OCI-LY7 (cell line): ENCODE measurements at regions not wholly inside any gene's neighbourhood (a gene's known extent, or its start where the extent isn't known, plus 50 kb on each side); places are given as distances from the start of the nearest gene placed in this dataset.

Experiments used
- CTCF ChIP-seq: fragments of 200-600 bp; sonication (generic); conservative IDR thresholded peaks from 2 replicates; pipeline ENCODE4 v1.5.1; 2014; ENCODE audit warnings: mild to moderate bottlenecking, antibody characterized with exemption, low read length, moderate library complexity, mixed read lengths
- EZH2phosphoT487 ChIP-seq: fragments of 200-600 bp; sonication (generic); IDR thresholded peaks from 2 replicates; pipeline ENCODE4 v1.6.1; 2018; ENCODE audit warnings: low read depth, borderline replicate concordance, mild to moderate bottlenecking, mixed run types, antibody characterized with exemption, low read length, moderate library complexity, mixed read lengths

GRCh38 chr13:64725492-64725891 lies 2504.6 kb downstream of the PCDH9 start:
- TF ChIP-seq CTCF: no peak
- no peak for TF ChIP-seq EZH2phosphoT487
